Colonic mucosa (tissue), 4 donors: ENCODE measurements at regions not wholly inside any gene's neighbourhood (a gene's known extent, or its start where the extent isn't known, plus 50 kb on each side); places are given as distances from the start of the nearest gene placed in this dataset.

ENCODE experiments used
- DNase-seq: peaks from one replicate; pipeline ENCODE4 v3.0.0-alpha.2; 2020
- H3K27ac ChIP-seq: fragments of 200-600 bp; one replicate; pipeline ENCODE4 v1.8.0; 2021
- H3K27me3 ChIP-seq: fragments of 200-600 bp; one replicate; pipeline ENCODE4 v1.8.0; 2021
- H3K36me3 ChIP-seq: fragments of 200-600 bp; one replicate; pipeline ENCODE4 v1.8.0; 2021
- H3K4me1 ChIP-seq: fragments of 200-600 bp; one replicate; pipeline ENCODE4 v1.8.0; 2021; ENCODE audit warnings: mild to moderate bottlenecking
- H3K4me3 ChIP-seq: fragments of 200-600 bp; one replicate; pipeline ENCODE4 v1.8.0; 2021
- H3K9ac ChIP-seq, 2 donors: one replicate each; pipeline ENCODE4 v1.7.0; 2013; ENCODE audit warnings: control low read depth in 2 of 2, low read depth in 2 of 2, low read length in 2 of 2
- H3K9me3 ChIP-seq: fragments of 200-600 bp; one replicate; pipeline ENCODE4 v1.8.0; 2021
- intact Hi-C: fragments of 100-400 bp; cut with DNase I; formaldehyde crosslinking; loops from one replicate; pipeline ENCODE4 v1.14.1; 2022
- TF ChIP-seq, protein P1 (sequence below): fragments of 200-600 bp; IDR thresholded peaks from one replicate; pipeline ENCODE4 v1.8.0; 2022; ENCODE audit warnings: antibody characterized with exemption, mild to moderate bottlenecking
- donor health status: healthy.
- donor health status: DM: no; HTN: no; CAD: no.
- donor health status: DM: no; HTN: no; CAD: no.

DNA sequence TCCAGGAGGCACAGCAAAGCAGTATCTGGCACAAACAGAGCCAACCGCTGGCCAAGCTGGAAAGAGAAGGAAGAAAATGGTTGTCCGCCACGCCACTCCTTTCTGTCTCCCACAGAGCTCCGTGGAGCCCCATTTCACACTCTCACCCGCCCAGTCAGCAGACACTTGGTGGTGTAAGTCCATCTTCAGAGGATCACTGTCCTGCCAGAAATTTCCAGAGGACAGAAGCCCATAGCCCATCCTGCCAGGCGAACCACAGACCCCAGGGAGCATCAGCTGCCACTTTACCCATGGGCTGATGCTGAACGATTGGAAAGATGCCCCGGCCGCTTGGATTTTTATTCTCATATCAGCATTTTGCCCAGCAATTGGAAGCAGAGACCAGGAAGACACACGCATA lies 144.7 kb upstream of the LYZL2 start:
- no peaks in the 10 kb centered on the region for H3K4me1 ChIP-seq
- DNase-seq = no peak
- no peaks in the 10 kb centered on the region for H3K9me3 ChIP-seq
- H3K4me3 ChIP-seq = no peak overlapping the region
- TF ChIP-seq, protein P1, sequence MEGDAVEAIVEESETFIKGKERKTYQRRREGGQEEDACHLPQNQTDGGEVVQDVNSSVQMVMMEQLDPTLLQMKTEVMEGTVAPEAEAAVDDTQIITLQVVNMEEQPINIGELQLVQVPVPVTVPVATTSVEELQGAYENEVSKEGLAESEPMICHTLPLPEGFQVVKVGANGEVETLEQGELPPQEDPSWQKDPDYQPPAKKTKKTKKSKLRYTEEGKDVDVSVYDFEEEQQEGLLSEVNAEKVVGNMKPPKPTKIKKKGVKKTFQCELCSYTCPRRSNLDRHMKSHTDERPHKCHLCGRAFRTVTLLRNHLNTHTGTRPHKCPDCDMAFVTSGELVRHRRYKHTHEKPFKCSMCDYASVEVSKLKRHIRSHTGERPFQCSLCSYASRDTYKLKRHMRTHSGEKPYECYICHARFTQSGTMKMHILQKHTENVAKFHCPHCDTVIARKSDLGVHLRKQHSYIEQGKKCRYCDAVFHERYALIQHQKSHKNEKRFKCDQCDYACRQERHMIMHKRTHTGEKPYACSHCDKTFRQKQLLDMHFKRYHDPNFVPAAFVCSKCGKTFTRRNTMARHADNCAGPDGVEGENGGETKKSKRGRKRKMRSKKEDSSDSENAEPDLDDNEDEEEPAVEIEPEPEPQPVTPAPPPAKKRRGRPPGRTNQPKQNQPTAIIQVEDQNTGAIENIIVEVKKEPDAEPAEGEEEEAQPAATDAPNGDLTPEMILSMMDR = no peak
- intact Hi-C loops = no loop called here
- no peak overlapping the region for H3K9ac ChIP-seq
- H3K27ac ChIP-seq = no peak overlapping the region
- no peaks in the 10 kb centered on the region for H3K36me3 ChIP-seq
- no peaks in the 10 kb centered on the region for H3K27me3 ChIP-seq

DNA sequence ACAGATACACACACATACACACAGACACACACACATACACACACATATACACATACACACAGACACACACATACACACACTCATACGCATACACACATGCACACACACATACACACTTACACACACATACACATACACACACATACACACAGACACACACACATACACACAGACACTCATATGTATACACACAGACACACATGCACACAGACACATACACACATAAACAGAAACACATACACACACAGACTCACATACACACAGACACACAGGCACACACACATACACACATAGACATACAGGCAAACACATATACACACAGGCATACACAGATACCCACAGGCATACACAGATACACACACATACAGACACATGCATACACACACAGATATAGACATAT lies 143.9 kb upstream of the LYZL2 start:
- Histone ChIP-seq H3K27ac (no peak overlapping the region), H3K36me3 (no peaks in the 10 kb centered on the region), H3K9ac (no peak overlapping the region), H3K27me3 (no peaks in the 10 kb centered on the region), H3K4me1 (no peaks in the 10 kb centered on the region), H3K9me3 (no peaks in the 10 kb centered on the region), H3K4me3 (no peak overlapping the region)
- TF ChIP-seq, protein P1 = no peak
- DNase-seq = no peak
- intact Hi-C loops = no loop called here

DNA sequence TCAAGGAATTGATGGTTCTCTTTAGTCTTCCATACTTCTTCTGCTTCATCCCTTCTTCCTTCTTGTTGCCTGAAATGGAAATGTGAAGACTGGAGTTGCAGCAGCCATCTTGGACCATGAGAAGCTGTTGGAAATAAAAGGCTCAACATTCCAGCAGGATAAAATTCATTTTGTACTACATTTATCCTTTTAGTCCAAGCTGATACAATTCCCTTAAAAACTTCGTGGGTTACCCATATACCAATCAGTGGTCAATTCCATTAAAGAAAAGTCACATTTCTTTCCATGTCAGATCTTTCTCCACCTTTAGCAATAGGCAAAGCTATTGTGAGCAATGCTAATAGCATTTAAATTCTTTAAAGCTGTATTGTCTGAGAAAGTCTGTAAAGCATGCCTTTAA lies 141.3 kb upstream of the LYZL2 start:
- H3K4me3 ChIP-seq = no peak overlapping the region
- intact Hi-C loops = no loop called here
- H3K36me3 ChIP-seq = no peaks in the 10 kb centered on the region
- DNase-seq = no peak
- H3K9me3 ChIP-seq = no peaks in the 10 kb centered on the region
- no peaks in the 10 kb centered on the region for H3K4me1 ChIP-seq
- TF ChIP-seq, protein P1 = no peak
- H3K27ac ChIP-seq = no peak overlapping the region
- H3K27me3 ChIP-seq = no peaks in the 10 kb centered on the region
- H3K9ac ChIP-seq = no peak overlapping the region

DNA sequence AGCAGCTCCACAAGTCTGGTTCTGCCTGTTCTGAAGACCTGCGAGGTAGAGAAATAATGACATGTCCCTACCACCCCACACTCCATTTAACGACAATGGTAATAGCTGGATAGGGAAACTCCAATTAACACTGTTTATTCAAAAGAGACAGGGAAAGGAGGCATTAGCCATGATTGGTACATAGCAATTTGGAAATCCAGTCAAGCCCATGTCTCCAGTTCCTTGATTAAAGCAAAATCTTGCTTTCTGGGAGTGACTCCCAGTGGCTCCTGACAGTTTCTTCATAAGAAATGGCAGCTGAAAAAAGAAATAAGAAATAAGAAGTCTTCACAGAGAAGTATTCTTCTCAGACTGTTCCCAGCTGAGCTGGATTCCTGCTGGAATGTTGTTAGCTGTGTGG lies 140.7 kb upstream of the LYZL2 start:
- Histone ChIP-seq H3K4me3 (no peak overlapping the region), H3K4me1 (no peaks in the 10 kb centered on the region), H3K27me3 (no peaks in the 10 kb centered on the region), H3K9ac (no peak overlapping the region), H3K9me3 (no peaks in the 10 kb centered on the region), H3K27ac (no peak overlapping the region), H3K36me3 (no peaks in the 10 kb centered on the region)
- intact Hi-C loops = no loop called here
- TF ChIP-seq, protein P1 = no peak
- no peak for DNase-seq

DNA sequence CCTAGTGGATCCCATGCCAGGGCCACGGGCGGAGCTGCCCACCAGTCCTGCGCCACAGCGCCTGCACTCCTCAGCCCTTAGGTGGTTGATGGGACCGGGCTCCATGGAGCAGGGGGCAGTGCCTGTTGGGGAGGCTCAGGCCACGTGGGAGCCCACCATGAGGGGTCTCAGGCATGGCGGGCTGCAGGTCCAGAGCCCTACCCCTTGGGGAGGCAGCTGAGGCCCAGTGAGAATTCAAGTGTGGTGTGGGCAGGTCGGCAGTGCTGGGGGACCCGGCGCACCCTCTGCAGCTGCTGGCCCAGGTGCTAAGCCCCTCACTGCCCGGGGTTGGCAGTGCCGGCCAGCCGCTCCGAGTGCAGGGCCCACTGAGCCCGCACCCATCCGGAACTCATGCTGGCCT lies 139.8 kb upstream of the LYZL2 start:
- H3K27me3 ChIP-seq = no peaks in the 10 kb centered on the region
- no peaks in the 10 kb centered on the region for H3K9me3 ChIP-seq
- H3K4me3 ChIP-seq = no peak overlapping the region
- H3K9ac ChIP-seq = no peak overlapping the region
- DNase-seq = no peak
- H3K36me3 ChIP-seq = no peaks in the 10 kb centered on the region
- intact Hi-C loops = no loop called here
- no peak overlapping the region for H3K27ac ChIP-seq
- TF ChIP-seq, protein P1 = no peak
- no peaks in the 10 kb centered on the region for H3K4me1 ChIP-seq

DNA sequence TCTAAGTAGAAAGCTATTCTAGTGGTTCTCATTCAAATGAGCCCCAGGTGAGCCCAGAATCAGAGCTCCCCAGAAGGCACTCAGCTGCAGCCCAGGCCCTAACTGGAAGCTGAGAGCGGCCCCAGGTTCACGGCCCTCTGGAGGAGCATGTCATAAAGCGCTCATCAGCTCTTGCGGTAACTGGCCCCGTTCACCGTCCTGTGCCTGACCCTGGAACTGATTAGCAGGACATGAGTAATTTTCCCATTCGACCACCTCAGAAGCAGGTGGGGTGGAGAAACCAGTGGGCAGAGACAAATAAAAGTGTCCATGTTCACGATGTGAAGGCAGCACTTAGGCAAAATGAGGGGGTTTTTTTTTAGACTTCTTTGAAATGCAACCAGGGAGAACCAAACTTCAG lies 136.1 kb upstream of the LYZL2 start:
- H3K4me3 ChIP-seq = no peak overlapping the region
- H3K9me3 ChIP-seq = no peaks in the 10 kb centered on the region
- intact Hi-C loops = no loop called here
- no peaks in the 10 kb centered on the region for H3K27me3 ChIP-seq
- H3K36me3 ChIP-seq = no peaks in the 10 kb centered on the region
- TF ChIP-seq, protein P1 = no peak
- DNase-seq = no peak
- H3K27ac ChIP-seq = no peak overlapping the region
- H3K9ac ChIP-seq = no peak overlapping the region
- H3K4me1 ChIP-seq = no peaks in the 10 kb centered on the region
